OCI-LY1 (cell line): ENCODE measurements at regions not wholly inside any gene's neighbourhood (a gene's known extent, or its start where the extent isn't known, plus 50 kb on each side); places are given as distances from the start of the nearest gene placed in this dataset.

Experiments
- EZH2 ChIP-seq: fragments of 200-600 bp; sonication (generic), shearing (Covaris generic); IDR thresholded peaks from 2 replicates; pipeline ENCODE4 v1.8.0; 2017; ENCODE audit warnings: borderline replicate concordance, mixed run types, mild to moderate bottlenecking, antibody characterized with exemption, low read length, moderate library complexity, mixed read lengths
- TF ChIP-seq, protein P1 (sequence below): fragments of 200-600 bp; sonication (generic), shearing (Covaris generic); IDR thresholded peaks from 2 replicates; pipeline ENCODE4 v1.5.1; 2017; ENCODE audit warnings: mild to moderate bottlenecking, antibody characterized with exemption, low read length, moderate library complexity, mixed read lengths

DNA sequence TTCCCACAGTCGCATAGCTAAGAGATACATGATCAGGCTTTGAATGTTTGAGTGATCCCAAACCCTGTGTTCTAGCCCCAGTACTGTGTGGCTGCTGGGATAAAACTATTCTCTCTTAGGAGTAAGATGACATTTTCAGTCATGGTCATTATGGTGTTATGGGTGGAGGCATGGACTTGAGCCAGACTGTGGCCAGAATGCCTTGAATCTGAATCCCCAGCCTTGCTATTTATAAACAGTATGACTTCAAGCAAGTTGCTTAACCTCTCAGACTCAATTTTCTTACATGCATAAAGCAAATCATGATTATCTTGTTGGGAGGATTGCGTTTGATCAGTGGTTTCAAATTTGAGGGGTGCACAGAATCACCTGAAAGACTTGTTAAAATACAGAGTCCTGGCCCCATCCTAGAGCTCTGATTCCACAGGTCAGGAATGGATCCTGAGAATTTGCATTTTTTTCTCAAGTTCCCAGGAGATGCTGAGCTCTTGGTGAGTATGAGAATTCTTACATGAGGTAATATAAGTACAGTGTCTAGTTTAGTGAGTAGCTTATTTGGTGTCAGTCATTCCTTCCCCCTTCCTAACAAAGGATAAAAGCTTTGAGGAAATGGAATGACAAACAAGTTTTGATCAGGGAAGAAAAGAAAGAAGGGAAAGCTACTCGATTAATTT, 571.7 kb downstream of the METTL15 start:
- TF ChIP-seq EZH2: no peak
- TF ChIP-seq, protein P1, sequence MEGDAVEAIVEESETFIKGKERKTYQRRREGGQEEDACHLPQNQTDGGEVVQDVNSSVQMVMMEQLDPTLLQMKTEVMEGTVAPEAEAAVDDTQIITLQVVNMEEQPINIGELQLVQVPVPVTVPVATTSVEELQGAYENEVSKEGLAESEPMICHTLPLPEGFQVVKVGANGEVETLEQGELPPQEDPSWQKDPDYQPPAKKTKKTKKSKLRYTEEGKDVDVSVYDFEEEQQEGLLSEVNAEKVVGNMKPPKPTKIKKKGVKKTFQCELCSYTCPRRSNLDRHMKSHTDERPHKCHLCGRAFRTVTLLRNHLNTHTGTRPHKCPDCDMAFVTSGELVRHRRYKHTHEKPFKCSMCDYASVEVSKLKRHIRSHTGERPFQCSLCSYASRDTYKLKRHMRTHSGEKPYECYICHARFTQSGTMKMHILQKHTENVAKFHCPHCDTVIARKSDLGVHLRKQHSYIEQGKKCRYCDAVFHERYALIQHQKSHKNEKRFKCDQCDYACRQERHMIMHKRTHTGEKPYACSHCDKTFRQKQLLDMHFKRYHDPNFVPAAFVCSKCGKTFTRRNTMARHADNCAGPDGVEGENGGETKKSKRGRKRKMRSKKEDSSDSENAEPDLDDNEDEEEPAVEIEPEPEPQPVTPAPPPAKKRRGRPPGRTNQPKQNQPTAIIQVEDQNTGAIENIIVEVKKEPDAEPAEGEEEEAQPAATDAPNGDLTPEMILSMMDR: no peak
